ENCODE measurements at regions not wholly inside any gene's neighbourhood (a gene's known extent, or its start where the extent isn't known, plus 50 kb on each side); places are given as distances from the start of the nearest gene placed in this dataset.
"Not testable (repeated sequence)": the region's sequence is repeated elsewhere in the genome, so short reads cannot be mapped to it uniquely, and the experiment has no call there.

DNA sequence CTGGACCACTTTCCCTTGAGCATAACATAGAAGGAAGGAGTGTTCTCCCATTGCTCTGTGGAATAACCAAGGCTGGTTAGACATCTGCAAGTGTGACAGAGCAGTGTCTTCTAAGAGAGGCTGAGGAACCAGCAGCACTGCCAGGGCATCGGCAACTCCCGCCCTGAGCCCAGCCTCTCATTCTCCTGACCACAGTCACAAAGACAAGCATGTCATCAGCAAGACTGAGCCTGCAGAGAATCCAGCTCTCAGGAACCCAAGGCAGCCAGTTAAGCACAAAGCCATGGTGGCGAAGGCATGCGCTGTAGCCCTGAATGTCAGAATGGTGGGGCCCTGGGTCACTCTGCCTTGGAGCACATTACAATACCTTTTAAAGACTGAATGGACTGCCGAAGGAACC, 253.9 kb downstream of the AGTPBP1 start:
- no peak for DNase-seq

DNA sequence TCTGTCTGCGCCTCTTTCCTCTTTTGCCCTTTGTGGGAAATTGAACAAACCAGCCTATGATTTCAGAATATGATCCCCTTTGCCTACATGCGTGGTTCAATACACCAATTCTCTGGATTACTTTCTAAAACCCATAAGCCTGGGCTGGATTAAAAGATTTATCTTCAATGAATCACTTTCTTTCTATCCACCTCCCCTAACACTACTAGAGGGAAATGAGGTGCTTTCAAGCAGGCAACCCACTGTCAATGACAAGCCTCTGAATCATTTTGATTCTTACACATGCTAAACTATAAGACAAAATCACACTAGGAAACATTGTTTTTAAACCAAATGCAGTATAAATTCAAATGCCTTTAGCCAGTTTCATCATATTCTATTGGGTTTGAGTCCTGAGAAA, 257.5 kb downstream of the AGTPBP1 start:
- no peak for DNase-seq

DNA sequence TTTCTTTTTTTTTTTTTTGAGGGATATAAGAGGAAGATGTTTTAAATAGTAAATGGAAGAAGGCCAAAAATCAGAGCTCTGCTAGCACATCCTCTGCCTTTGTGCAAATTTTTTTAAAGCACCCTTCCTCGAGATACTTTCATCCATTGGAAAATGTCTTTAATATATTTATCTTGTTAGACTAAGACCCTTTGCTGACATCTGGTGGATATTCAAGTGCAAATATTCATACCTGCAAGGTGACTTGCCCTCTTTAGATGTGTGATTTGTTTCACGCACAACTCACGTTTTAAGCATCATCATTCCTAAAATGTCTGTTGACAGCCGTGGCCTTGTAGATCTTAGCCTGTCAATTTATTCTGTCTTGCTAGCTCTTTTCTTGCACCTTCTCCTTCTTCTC, 258.5 kb downstream of the AGTPBP1 start:
- DNase-seq: no peak

DNA sequence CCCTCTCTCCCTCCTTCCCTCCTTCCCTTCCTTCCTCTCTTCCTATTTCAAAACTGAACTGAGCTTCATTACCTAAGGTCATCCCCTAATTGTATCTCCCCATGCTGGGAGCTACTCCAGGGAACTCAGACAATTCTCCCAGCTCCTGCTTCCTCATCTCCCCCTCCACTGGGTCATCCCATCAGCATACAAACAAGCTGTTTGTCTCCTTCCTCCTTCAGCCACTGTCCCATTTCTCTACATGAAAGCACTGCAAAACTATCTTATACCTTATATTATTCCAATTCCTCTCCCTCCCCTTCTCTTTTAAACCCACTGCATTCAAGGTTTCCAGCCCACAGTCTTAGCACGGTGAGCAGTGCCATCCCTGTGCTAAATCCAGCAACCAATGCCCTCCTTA, 262.4 kb downstream of the AGTPBP1 start:
- no peak for DNase-seq

DNA sequence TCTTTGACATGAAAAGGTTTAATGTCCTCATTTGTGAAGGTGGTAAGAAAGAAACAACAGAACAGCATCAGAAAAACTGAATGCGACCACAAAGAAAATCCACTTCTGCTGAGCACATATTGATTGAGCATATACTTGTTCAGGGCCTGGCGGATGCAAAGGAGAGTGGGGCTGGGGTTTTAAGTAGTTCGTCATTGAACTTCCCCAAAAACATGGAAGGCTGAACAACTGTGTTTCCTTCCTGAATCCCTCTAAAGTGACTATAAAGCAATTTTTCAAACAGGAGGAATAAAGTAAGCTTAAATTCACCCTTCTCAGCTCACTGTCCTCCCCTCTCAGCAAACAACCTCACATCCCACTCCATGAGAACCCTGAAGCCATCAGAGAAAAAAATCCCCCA, 262.9 kb downstream of the AGTPBP1 start:
- no peak for DNase-seq

DNA sequence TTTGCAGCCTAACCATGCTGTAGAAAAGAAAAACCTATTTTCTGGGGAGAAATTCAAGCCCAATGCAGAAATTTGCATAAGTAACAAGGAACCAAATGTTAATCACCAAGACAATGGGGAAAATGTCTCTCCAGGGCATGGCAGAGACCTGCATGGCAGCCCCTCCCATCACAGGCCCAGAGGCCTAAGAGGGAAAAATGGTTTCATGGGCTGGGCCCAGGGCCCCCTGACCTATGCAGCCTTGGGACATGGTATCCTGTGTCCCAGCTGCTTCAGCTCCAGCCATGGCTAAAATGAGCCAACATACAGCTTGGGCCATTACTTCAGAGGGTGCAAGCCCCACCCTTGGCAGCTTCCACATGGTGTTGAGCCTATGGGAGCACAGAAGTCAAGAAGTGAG, 266.9 kb downstream of the AGTPBP1 start:
- not testable (repeated sequence) for DNase-seq

DNA sequence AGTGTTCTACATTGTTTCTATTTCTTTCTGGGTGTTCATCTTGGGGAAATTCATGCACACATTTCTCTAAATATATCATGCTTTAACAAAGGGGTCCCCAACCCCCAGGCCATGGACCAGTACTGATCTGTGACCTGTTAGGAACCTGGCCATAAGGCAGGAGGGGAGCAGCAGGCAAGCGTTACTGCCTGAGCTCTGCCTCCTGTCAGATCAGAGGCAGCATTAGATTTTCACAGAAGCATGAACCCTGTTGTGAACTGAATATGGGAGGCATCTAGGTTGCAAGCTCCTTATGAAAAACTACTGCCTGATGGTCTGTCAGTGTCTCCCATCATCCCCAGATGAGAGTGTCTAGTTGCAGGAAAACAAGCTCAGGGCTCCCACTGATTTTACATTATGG, 270.0 kb downstream of the AGTPBP1 start:
- no peak for DNase-seq

DNA sequence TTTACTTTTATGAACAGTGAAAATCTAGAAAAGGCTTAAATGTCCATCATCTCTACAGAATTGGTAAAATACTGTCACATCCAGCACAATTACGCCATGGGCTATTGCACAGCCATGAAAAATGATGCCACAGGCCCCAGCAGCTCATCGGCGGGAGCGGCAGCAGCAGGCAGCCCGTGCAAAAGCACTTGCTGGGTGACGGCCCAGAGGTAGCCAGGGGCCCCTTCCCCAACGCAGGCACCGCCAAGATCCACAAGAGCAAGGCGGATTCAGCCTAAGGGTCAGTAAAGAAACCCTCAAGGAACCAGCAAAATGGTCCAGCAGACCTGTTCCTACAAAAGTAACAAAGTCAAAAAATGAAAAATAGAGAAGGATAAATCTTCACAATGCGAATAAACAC, 272.7 kb downstream of the AGTPBP1 start:
- DNase-seq: no peak

DNA sequence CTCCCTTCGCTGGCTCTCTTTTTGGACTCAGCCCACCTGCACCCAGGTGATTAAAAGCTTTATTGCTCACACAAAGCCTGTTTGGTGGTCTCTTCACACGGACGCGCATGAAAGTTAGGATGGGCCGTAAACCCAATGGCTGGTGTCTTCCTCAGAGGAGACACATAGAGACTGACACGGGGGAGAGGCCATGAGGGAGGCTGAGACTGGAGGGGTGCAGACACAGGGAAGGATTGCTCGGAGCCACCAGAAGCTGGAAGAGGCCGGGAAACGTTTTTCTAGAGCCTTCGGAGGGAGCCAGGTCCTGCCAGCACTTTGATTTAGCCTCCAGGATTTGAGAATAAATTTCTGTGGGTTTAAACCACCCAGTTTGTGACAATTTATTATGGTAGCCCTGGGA, 274.9 kb downstream of the AGTPBP1 start:
- DNase-seq: no peak

DNA sequence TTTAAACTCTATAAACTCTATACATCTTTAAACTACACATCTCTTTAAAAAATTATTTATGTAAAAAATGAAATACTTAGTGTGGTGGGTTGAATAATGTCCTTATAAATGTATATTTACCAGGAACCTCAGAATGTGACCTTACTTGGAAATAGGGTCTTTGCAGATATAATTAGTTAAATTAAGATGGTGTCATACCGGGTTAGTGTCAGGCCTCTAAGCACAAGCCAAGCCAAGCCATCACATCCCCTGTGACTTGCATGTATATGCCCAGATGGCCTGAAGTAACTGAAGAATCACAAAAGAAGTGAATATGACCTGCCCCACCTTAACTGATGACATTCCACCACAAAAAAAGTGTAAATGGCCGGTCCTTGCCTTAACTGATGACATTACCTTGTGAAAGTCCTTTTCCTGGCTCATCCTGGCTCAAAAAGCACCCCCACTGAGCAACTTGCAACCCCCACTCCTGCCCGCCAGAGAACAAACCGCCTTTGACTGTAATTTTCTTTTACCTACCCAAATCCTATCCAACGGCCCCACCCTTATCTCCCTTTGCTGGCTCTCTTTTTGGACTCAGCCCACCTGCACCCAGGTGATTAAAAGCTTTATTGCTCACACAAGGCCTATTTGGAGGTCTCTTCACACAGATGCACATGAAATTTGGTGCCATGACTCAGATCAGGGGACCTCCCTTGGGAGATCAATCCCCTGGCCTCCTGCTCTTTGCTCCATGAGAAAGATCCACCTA, 283.5 kb downstream of the AGTPBP1 start:
- not testable (repeated sequence) for DNase-seq

DNA sequence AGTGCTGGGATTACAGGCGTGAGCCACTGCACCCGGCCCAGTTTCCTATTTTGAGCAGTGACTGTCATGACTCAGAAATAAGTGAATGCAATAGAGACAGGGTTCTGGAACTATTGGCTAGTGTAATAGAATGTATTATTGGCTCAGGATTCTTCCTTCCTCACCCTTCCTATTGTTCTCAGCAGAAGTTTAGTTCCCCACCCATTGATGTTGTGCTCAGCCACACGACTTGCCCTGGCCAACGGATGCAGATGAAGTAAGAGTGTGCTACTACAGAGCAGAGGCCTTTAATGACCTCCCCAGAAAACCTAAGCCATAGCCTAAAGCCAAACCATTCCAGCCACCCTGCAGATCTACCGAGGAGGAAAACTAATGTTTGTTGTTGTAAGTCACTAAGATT, 287.9 kb downstream of the AGTPBP1 start:
- no peak for DNase-seq

DNA sequence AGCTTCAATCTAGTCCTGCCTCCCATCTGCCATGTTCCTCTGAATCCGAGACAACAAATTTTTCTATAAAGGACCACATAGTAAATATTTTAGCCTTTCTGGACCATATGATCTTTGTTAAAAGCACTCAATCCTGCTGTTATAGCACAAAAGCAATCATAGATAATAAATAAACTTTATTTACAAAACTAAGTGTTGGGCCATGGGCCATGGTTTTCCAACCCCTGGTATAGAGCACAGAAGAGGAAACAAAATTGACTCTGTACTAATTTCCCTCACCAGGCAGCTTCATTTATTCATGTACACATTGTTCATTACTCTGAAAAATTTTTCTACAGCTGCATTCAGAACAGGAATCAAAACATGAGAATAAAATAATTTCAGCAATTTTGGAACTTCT, 288.9 kb downstream of the AGTPBP1 start:
- DNase-seq: no peak

DNA sequence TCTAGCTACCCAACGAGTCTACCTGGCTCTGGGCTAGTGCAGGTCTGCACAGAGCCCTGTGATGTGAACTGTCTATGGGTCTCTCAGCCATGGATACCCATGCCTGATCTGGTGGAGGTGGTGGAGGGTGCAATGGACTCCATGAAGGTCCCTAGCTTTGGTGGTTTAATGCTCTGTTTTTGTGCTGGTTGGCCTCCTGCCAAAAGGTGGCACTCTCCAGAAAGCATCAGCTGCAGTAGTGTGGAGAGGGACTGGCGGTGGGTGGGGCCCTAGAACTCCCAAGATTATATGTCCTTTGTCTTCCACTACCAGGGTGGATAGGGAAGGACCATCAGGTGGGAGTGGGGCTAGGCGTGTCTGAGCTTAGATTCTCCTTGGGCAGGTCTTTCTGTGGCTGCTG, 290.1 kb downstream of the AGTPBP1 start:
- DNase-seq: no peak

DNA sequence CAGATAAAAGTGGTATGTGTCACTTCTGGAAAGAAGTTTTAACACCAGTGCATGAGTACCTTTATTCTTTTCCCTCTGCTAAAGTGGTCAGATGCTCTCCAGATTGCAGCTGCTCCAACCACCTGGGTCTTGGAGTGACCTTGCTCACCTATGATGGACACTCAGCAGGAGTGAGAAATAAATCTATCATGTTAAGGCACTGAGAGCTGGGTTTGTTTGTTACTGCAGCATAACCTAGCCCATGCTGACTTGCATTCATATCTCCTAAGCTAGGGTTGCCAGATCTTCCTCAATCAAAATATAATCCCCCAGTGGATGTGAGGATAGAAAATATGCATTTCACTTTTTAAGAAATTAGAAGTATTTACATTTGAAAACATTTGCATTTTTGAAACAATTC, 295.9 kb downstream of the AGTPBP1 start:
- DNase-seq: no peak

DNA sequence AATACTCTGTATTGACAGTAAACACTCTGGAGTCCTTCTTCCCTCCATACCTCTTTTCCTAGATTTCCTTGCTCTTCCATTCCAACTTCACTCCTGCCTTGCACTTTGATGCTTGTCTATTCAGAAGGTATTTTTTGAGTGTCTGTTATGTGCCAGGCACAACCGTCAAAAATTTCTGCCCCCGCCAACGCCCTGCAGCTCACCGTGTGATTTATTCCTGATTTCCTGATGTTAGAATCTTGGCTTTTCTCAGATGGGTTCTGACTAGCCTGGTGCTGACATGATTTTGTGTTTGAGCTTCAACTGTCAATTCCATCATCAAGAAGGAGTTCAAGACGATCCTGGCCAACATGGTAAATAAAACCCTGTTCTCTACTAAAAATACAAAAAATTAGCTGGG, 297.5 kb downstream of the AGTPBP1 start:
- no peak for DNase-seq

DNA sequence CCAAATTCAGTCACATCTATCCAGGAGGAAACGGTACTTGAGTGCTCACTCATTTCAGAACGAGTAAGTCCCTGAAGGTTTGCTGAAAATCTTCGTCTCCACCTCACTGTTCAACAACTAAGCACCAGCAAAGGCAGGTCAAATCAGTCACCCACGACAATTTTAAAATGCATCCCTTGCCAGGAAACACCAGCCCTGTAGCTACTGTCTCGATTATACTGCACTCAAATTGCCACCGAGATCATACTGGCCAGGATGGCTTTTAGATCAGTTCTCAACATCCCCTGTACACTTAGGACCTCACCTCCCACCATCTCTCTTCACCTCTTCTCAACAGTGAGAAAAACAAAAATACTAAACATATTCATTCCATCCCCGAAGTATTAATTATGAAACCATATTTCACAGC, 298.6 kb downstream of the AGTPBP1 start:
- no peak for DNase-seq

DNA sequence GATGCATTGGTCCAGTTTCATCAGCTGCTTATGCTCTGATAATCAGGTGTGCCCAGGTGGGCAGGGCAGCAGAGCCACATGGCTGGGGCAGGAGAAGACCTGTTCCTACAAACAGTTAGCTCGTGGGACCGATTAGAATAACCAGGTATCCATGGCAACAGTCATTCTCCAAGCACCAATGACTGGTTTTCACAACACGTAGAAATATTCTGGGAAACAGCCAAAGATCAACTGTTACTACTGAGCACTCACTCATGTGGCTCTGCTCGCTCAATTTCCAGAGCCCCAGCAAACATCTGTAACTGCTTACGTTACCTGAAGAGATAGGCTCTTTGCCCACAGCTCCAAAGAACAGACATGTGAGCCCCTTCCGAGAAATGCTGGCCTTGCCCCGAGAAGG, 302.0 kb downstream of the AGTPBP1 start:
- no peak for DNase-seq

DNA sequence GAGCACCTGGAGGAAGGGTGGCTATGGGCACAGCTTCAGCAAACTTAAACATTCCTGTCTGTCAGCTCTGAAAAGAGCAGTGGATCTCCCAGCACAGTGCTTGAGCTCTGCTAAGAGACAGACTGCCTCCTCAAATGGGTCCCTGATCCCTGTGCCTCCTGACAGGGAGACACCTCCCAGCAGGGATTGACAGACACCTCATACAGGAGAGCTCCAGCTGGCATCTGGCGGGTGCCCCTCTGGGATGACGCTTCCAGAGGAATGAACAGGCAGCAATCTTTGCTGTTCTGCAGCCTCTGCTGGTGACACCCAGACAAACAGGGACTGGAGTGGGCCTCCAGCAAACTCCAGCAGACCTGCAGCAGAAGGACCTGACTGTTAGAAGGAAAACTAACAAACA, 307.8 kb downstream of the AGTPBP1 start:
- DNase-seq: not testable (repeated sequence)

DNA sequence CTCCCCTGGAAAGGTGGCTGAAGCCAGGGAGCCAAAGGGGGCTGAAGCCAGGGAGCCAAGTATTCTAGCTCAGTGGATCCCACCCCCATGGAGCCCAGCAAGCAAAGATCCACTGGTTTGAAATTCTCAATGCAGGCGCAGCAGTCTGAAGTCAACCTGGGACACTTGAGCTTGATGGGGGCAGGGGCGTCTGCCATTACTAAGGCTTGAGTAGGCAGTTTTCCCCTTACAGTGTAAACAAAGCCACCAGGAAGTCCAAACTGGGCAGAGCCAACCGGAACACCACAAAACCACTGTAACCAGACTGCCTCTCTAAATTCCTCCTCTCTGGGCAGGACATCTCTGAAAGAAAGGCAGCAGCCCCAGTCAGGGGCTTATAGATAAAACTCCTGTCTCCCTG, 308.2 kb downstream of the AGTPBP1 start:
- not testable (repeated sequence) for DNase-seq

DNA sequence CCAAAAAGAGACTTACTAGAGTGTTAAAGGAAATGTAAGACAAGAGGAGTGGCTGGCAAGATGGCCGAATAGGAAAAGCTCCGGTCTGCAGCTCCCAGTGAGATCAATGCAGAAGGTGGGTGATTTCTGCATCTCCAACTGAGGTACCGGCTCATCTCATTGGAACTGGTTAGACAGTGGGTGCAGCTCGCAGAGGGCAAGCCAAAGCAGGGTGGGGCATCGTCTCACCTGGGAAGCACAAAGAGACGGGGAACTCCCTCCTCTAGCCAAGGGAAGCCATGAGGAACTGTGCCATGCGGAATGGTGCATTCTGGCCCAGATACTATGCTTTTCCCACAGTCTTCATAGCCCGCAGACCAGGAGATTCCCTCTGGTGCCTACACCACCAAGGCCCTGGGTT, 308.7 kb downstream of the AGTPBP1 start:
- DNase-seq: no peak

DNA sequence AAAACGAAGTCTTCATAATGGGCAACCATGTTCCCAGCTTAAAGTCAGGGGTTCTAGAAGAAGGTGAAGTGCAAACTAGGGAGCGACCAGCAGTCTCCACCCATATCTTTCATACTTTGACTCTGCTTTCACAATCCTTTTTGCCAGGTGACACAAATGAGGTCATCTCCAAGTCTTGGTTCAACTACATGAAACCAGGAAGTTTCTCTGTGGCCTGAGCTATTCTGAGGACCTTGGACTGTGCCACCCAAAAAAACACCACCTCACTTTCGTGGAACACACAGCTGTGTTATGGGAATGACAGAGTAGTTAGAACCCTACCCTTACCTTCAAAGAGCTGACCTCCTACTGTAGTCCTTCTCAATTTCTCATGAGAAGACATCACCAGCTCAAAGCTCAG, 309.2 kb downstream of the AGTPBP1 start:
- no peak for DNase-seq

DNA sequence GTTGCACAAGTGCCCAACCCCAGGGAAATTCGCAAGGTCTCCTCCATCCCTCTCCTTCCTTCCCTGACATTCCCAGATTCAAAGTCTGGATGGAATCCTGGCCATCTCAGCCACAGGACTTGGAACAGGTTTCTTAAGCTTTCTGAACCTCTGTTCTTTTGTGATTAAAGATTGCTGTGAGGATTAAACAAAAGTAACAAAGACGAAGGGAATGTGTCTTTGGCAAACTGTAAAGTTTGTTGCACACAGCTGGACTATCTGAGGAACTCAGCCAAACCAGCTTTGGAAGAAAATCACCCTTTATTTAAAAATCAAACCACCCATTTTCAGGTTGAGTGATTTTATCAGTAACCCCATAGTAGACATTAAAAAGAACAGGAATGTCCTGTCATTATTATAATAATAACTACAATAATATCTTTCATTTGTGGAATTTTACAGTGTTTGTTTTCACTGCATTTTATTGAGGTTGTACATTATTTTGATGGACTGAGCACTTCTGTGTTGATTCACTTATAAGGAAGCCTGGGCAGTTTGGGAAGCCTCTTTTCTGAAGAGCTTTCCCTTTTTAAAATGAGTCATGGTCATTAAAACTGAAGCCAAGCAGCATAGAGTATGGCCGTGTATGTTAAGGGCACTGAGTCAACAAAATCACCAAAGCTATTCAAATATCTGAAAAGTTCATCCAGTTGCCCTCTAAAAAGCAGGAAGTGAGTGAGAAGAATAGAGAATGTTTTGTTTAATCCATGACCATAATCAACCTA, 310.2 kb downstream of the AGTPBP1 start:
- DNase-seq: no peak

DNA sequence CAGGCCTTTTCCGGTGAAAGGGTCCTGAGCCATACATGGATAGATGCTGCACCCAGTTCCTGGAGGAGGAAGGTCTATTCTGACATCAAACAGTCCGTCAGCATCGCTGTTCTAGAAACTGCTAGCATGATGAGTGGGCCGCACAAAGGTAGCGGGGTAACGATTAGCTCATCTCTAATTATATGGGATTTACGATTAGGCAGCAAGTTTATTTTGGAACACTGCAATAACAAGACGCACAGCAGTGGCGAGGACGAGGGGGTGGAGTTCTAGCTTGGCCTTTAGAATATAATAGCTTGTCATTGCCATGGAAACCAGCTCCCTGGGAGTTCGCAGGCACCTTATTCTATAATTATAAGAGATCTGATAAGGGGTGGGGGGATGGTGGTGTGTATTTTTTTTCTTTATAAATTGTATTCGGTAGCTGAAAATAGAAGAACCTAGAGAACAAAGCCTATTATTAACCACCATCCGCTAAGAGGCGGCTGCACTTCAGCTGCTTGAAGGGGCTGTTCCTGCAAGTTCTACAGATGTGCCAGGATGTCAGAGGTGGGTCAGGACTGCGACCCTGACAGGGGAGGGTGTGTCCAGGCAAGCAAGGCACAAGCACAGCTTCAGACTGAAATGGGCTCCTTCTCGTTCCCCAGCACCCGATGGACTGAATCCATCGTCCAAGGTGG, 311.0 kb downstream of the AGTPBP1 start:
- DNase-seq: no peak

DNA sequence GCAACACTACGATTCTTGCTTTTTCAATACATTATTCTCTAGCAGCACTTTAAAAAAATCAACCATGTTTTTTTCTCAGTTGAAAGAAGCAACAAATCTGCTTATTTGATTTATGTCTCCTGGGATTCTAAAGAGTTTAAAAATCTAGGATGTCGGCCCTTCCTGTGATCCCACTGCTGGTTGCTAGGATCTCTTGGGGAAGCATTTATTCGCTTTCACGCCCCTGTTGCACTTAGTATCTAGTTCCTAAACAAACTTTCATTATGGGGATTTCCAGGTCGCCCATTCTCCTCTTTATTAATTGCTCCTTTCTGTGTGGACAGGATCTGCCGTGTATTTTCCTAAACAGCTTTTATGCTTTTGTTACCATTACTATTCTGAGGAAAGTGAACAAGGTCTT, 313.5 kb downstream of the AGTPBP1 start:
- no peak for DNase-seq

All from activated effector memory CD4-positive, alpha-beta T cell treated with anti-CD3 and anti-CD28 coated beads, Interleukin-2, amount 50 U/mL, for 16 hours (primary cell).